ENCODE measurements at regions not wholly inside any gene's neighbourhood (a gene's known extent, or its start where the extent isn't known, plus 50 kb on each side); places are given as distances from the start of the nearest gene placed in this dataset.
A peak's percentile ranks its signal among the peaks of the same experiment; 100 is the strongest.
"Not testable (repeated sequence)": the region's sequence is repeated elsewhere in the genome, so short reads cannot be mapped to it uniquely, and the experiment has no call there.

DNA sequence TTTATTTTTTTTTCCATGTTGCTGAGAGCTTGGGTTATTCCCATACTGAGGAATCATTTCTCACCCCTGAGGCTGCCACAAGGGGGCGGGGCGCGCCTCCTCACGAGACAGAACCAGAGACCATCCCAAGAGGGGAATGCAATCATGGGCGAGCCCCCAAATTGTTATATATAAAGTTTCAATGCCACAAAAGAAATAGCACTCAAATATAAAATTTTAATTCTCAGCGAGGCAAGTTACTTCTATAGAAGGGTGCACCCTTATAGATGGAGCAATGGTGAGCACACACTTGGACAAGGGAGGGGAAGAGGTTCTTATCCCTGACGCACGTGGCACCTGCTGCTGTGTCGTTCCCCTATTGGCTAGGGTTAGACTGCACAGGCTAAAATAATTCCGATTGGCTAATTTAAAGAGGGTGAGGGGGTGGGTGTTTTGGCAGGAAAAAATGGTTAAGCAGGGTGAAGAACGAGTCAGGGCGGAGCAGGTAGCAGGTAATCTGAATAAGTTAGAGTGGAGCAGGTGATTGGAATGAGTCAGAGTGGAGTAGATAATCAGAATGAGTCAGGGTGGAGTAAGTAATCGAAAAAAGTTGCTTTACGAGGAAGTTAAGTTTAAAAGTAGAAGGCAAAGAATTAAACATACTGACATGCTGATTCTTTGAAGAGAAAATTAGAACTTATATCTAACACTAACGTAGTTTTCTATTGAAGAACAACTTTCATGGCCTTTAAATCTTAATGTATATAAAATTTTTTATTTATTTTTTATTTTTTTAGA, 177.5 kb downstream of the MTCL1 start:
- DNase-seq = no peak

DNA sequence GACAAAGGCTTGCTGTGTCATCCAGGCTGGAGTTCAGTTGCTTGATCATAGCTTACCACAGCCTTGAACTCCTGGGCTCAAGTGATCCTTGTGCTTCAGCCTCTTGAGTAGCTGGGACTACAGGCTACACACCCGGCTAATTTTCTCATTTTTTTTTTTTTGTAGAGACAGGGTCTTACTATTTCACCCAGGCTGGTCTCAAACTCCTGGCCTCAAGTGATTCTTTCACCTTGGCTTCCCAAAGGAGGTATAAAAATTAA, 178.0 kb downstream of the MTCL1 start:
- DNase-seq = no peak

DNA sequence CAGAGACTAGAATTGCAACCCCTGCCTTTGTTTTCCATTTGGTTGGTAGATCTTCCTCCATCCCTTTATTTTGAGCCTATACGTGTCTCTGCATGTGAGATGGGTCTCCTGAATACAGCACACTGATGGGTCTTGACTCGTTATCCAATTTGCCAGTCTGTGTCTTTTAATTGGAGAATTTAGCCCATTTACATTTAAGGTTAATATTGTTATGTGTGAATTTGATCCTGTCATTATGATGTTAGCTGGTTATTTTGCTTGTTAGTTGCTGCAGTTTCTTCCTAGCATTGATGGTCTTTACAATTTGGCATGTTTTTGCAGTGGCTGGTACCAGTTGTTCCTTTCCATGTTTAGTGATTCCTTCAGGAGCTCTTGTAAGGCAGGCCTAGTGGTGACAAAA, 182.5 kb downstream of the MTCL1 start:
- DNase-seq = not testable (repeated sequence)

DNA sequence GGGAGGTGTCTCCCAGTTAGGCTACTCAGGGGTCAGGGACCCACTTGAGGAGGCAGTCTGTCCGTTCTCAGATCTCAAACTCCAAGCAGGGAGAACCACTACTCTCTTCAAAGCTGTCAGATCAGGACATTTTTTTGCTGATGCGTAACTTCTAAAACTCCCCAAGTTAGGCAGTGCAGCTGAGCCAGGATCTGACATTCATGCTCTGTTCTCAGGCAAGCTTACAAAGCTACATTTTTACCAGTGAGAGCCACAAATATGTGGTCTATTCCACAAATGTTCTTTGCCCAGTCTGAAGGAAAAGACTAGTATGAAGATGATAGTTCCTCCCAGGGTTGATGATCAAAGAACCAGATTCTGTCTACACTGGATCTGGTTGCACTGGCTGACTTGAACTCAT, 184.1 kb downstream of the MTCL1 start:
- no peak for DNase-seq

DNA sequence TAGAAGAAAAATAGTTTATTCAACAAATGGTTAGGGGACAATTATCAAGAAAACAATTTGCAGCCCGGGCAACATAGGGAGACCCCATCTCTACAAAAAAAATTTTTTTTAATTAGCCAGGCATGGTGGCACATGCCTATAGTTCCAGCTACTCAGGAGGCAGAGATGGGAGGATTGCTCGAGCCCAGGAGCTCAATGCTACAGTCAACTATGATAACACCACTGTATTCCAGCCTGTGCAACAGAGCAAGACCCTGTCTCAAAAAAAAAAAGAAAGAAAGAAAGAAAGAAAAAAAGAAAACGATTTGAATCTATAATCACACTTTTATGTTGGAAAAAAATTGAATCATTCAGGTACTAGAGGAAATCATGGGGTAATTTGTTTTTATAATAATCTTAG, 185.1 kb downstream of the MTCL1 start:
- not testable (repeated sequence) for DNase-seq

DNA sequence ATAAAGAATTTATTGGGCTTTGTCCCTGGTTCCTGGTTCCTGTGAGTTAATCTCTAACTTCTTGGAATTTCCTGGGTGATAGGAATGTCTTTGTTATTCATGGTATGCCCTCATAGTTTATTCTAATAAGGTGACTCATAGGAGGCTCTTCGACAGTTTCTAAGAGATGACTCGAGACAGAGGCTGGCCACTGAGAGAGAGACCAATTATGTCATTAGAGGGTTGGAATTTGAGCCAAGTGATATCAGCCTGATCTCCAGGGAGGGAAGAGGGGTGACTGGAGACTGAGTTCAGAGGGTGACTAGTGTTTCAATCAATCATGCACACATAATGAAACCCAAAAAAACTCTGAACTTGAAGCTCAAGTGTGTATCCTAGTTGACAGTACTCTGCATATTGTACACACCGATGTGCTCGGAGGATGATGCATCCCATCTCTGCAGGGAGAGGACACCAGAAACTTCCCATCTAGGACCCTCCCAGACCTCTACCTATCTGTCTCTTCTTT, 185.7 kb downstream of the MTCL1 start:
- DNase-seq = peak; percentile 2

DNA sequence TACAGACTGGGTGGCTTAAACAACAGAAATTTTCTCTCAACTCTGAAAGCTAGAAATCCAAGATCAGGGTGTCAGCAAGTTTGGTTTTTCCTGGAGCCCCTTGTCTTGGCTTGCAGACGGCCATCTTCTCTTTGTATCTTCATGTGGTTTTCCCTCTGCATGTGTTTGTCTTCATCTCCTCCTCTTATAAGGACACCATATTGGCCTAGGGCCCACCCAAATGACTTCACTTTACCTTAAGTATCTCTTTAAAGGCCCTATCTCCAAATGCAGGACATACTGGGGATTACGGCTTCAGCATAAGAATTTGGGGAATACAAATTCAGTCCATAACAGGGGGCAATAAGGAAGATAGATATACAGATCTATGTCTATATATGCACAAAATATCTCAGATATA, 187.9 kb downstream of the MTCL1 start:
- no peak for DNase-seq

DNA sequence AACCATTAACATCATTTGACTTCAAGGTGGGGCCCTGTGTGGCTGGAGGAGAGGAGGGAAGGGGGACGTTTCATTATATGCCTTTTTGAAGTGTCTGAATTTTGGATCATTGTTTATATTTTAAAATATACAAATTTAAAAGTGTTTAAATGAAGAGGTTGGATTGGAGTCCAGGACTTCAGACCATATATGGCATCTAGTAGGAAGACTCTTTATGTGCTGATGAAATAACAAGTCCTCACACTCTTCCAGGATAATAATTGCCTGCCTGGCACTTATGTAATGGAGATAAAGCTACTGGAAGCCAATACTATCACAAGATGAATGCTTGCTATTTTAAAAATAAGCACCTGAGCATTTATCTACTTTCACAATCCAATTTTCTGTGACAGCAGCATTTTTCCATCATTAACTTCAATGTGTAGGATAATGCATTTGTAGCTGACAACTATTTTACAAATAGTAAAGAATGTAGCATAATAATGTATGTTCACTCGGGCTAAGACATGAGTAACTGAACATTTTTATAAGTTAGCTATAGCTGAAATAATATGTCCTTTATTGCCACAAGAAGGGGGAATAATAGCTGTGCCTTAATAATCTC, 188.4 kb downstream of the MTCL1 start:
- no peak for DNase-seq

DNA sequence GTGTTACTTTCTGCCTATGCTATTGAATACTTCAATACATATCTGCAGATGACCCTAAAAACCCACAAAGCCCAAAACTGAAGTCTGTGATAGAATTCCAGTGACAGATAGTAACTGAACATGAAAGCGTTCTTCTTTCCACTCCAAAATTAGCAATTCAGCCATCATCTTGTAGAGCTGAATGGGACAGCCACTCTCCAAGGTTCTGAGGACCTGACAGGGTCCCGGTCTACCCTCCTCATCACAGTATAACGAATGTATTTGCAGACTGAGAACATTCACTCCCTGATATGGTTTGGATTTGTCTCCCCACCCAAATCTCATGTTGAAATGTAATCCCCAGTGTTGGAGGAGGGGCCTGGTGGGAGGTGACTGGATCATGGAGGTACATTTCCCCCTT, 189.5 kb downstream of the MTCL1 start:
- DNase-seq = no peak

DNA sequence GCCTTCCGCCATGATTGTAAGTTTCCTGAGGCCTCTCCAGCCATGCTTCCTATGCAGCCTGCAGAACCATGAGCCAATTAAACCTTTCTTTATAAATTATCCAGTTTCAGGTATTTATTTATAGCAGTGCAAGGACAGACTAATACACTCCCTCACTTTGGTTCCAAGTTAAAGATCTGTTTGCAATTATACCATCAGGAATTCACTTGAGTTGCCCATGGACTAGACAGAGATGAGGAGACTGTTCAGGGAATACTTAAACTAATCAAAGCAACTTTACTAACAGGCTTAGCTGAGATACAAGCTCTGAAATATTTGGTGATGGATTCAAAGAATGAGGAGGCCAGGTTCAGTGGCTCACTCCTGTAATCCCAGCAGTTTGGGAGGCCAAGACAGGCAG, 190.0 kb downstream of the MTCL1 start:
- no peak for DNase-seq

DNA sequence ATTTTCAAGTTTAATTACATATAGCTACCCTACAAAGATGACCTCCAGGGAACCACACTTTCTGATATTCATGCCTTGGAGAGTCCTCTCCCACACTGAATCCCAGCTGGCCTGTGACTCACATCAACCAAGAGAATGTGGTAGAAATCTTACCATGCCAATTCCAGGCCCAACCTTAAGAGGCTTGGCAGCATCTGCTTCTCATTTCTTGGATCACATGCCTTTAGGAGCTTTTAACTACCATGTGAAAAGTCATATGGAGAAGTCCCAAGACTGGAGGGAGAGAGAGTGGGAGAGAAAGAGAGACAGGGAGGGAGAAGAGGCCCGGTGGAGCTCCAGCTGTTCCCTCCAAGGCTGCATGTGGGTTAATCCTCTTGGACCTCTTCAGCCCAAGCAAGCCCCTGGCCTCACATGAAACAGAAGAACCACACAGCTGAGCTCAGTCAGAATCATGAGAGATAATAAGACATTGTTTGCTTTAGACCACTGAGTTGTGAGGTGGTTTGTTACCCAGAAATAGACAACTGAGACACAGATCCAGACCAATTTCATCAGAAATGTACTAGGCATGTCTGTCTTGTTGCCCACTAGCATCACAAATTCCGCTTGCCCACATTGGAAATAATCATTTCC, 190.7 kb downstream of the MTCL1 start:
- no peak for DNase-seq

DNA sequence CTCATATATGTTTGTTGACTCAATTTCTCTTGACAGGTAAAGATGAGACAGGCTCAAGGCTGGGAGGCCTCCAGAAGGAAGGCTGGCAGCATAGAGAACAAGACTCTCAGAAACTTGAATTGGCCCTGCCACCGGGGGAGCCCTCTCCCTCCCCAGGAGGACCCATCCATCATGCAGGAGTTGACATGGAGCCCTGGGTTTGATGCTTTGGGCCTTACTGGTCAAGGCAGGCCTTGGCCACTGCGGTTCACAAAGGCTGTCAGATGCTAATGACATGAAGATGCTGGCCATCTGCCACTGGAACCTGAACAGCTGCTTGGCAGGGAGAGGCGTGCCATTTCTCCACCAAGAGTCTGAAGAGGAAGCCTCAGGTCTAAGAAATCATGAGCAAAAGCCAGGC, 193.6 kb downstream of the MTCL1 start:
- DNase-seq = no peak

DNA sequence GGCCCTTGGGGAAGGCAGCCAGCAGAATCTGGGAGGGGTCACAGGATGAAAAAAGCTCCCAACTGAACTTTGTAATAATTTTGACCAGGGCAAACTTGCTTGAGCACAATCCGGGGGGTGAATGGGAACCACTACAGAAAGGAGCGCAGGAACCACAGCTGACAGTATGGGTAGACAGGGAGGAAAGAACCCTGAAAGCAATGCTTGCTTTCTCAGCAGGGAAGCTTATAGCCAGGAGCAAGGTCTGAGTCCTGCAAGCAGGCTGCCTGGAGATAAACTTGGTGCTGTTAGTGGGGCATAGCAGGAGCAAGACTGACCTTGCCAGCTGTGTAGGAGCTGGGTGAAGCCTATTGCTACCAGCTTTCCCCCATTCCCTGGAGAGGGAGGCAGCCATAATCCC, 195.2 kb downstream of the MTCL1 start:
- DNase-seq = no peak

DNA sequence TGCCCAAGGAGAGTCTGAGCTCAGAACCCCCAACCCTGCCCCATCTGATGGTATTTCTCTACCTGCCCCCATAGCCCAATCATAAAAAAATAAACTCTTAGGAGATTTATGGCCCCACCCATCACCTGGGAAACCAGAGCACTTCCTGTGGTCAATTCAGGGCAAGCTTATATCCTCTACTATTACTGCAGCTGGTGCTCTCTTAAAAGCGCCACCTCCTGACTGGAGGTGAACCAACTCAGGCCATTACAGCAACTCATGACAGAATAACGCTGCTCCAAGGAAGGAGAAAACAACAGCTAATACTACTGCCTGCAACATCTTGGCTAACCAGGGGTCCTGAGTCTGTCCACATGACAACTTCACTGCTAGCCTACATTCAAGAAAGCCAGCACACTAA, 195.7 kb downstream of the MTCL1 start:
- DNase-seq = no peak

DNA sequence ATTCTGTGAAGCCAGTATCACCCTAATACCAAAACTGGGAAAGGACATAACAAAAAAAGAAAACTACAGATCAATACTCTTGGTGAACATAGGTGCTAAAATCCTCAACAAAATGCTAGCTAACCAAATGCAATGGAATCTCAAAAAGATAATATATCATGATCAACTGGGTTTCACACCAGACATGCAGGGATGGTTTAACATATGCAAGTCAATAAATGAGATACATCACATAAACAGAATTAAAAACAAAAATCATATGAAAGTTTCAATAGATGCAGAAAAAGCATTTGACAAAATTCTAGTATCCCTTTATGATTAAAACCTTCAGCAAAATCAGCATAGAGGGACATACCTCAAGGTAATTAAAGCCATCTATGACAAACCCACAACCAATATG, 198.2 kb upstream of the NDUFV2 start:
- DNase-seq = no peak

DNA sequence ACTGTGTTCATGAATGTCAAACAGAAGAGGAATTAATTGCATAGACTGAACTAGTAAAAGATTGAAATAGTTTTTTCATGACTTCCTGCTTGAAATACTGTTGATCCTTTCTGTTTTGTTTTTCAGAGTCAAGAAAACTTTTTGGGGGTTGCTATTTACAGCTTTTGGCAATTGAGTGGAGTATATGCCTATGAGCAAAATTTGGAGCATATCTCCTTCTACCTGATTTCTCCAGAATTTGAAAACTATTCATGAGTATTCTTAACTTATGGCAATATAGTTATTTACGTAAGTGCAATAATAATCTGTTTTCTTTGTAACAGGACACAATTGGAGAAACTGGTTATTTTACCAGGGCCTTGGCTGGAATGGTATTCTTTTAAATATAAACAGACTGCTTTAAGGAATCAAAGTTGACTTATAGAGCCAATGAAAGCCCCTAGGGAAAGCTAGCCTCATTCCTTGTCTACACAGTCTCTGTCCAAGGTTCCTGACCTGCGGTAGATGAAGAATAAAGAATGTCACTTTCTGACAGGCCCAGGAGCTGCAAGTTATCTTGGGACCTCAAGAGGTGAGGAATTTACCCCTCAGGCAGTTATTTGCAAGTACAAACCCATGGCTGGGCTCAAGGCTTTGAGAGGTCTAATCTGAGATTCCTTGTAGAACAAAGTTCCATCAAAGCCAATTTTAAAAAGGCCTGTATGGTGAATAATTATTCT, 193.5 kb upstream of the NDUFV2 start:
- DNase-seq = no peak

DNA sequence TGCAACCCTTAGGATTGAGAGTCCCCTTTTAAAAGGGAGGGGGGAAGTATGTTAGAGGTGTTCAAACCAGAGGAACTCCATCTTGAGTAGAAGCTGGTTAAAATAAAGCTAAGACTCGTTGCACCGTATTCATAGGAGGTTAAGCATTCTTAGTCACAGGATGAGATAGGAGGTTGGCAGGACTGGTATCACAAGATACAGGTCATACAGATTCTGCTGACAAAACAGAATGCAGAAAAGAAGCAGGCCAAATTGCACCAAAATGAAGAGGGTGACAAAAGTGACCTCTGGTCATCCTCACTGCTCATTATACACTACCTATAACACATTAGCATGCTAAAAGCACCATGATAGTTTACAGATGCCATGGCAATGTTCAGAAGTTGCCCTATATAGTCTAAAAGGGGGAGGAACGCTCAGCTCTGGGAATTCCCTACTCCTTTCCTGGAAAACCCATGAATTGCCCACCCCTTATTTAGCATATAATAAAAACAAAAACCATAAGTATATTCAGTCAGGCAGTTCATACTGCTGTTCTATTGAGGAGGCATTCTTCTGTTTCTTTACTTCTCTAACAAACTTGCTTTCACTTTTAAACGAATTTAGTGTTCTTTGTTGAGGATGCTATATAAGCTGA, 192.2 kb upstream of the NDUFV2 start:
- DNase-seq = no peak

DNA sequence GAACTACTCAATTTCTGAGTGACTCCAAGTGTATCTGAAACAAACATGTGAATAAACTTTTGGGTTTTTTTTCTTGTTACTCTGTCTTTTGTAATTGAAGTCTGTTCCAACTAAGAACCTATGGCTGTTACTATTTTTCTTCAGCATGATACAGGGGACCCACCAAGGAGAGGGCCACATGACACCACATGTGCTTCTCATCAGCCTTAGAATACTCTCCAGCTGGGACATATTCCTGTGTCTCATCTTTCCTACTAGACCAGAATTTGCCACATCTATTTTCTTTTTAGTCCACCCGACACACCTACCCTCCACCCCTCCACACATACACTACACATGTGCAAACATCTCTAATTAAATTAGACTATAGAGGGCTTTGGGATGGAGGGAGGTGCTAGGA, 191.7 kb upstream of the NDUFV2 start:
- DNase-seq = no peak

DNA sequence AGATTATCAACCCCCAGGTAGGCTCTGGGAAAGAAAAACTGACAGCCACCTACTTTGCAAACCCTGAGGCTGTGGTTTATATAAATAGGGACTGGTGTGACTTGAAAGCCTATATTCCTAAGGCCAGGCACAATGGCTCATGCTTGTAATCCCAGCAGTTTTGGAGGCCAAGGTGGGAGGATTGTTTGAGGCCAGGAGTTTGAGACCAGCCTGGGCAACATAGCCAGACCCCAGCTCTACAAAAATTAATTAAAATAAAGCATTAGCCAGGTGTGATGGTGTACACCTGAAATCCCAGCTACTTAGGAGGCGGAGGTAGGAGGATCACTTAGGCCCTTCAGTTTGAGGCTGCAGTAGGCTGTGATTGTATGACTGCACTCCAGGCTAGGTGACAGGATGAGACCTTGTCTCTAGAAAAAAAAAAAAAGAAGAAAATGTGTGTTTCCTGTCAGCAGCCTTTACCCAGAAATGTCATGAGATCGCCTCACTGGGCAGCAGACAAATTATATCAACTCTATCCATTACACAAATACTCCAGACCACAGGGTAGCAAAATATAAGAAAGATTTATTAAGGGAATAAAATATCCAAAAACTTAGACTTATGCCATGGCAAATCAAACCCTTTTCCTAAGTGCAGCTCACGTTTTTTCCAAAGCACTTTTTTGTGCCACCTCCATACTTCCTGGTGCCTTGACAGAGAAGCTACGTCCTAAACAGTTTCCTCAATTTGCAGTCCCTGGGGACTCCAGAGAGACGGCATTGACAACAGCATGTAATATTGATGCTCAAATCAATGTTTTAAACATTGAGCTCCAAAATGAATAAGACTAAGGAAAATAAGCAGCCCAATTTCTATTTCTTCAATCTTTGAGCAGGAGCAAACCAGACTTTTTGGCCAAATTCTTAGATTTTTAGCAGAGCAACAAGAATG, 190.8 kb upstream of the NDUFV2 start:
- no peak for DNase-seq

DNA sequence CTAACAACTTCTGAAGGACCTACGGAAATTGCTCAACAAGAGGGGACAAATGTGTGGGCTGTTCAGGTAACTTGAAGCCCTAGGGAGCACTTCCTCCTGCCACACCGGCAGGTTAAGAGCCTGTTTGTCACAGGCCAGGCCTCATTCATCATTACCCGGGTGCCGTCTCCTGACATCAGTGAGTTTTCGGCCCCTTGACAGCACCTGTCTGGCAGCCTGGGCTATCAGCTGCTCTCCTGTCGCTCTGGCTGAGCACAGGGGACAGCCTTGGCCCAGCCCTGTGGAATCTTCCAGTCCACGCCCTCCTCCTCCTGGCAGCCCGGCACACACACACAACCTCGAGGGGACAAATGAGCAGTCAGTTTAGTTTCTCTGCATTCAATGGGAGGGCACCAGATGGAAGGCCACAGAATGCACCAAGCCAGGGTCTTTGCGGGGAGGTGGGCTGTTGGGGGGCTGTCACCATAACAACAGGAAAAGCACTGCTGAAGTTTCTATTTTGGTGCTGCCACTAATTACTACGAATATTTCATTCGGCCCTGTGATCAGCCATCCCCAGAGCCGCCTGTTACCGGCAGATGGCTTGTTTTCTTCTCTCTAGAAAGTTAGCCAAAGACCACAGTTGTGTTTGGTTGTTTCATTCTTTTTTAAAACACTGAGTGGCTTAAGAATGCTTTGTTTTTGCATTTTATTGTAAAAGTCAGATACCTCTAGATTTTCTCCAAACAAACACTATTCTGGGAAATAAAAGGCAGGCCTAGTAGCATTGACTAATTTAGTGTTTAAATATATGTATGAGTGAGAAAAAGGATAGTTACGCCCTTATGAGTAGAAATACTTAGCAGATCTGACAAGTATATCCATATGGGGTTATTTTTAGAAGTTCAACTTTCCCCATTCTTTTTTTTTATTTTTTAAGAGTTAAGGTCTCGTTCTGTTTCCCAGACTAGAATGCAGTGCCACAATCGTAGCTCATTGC, 189.9 kb upstream of the NDUFV2 start:
- DNase-seq = no peak

Data from NCI-H1048 (cell line).